ENCODE measurements at regions not wholly inside any gene's neighbourhood (a gene's known extent, or its start where the extent isn't known, plus 50 kb on each side); places are given as distances from the start of the nearest gene placed in this dataset.
"Not testable (repeated sequence)": the region's sequence is repeated elsewhere in the genome, so short reads cannot be mapped to it uniquely, and the experiment has no call there.

- no peaks in the 10 kb centered on the region for H3F3A ChIP-seq (ENCODE audit: low read length, unreplicated experiment)
- no TSS peak for BruUV-seq (replicated peaks)
- no peaks in the 10 kb centered on the region for H3K9me2 ChIP-seq (replicated peaks; ENCODE audit: low read length)
- no peaks in the 10 kb centered on the region for H4K20me1 ChIP-seq (ENCODE audit: low read length)
- H3K4me1 ChIP-seq (ENCODE audit: insufficient read depth, low read length) = peaks cover 6% of the 10 kb centered on the region; the same call in 1 of the 2 replicates
- ATAC-seq (no peak), DNase-seq (no peak)
- H3K79me2 ChIP-seq (ENCODE audit: low read length) = no peaks in the 10 kb centered on the region
- no peak overlapping the region for H3K4me2 ChIP-seq (ENCODE audit: low read length)
- CTCF ChIA-PET = no interaction called here
- no peak overlapping the region for H3K4me3 ChIP-seq (ENCODE audit: low read length)
- 0 out of 2 replicates have a peak, but pooled peaks cover 6% of the 10 kb centered on the region for H3K27me3 ChIP-seq (ENCODE audit: low read length)
- H3K9ac ChIP-seq (ENCODE audit: low read length) = no peak overlapping the region
- no peaks in the 10 kb centered on the region for H3K9me3 ChIP-seq (ENCODE audit: low read length)
- POLR2A ChIA-PET (ENCODE audit: unreplicated experiment) = no interaction called here
- no peak overlapping the region for H3K27ac ChIP-seq (ENCODE audit: low read length)
- intact Hi-C loops (cut with micrococcal nuclease) = no loop called here
- TF ChIP-seq EZH2 (IDR thresholded peaks at IDR 0.05; ENCODE audit: low read length, unreplicated experiment) (no peak), CTCF (conservative IDR thresholded peaks at IDR 0.05; ENCODE audit: low read depth, low read length) (no peak), EZH2phosphoT487 (IDR thresholded peaks at IDR 0.05; ENCODE audit: borderline replicate concordance, low read length) (no peak)
- H2AFZ ChIP-seq (ENCODE audit: low read length) = no peak overlapping the region
- no peaks in the 10 kb centered on the region for H3K36me3 ChIP-seq (ENCODE audit: low read depth, low read length)
Observed at GRCh38 chr20:57815405-57815804, 105.6 kb upstream of the PMEPA1 start.

- Histone ChIP-seq H3K27ac (ENCODE audit: low read length) (no peak overlapping the region), H3K4me3 (ENCODE audit: low read length) (no peak overlapping the region), H3K27me3 (ENCODE audit: low read length) (0 out of 2 replicates have a peak, but pooled peaks cover 6% of the 10 kb centered on the region), H3K9ac (ENCODE audit: low read length) (no peak overlapping the region), H3K4me2 (ENCODE audit: low read length) (no peak overlapping the region), H2AFZ (ENCODE audit: low read length) (no peak overlapping the region), H3K36me3 (ENCODE audit: low read depth, low read length) (no peaks in the 10 kb centered on the region), H3F3A (ENCODE audit: low read length, unreplicated experiment) (no peaks in the 10 kb centered on the region), H4K20me1 (ENCODE audit: low read length) (no peaks in the 10 kb centered on the region), H3K4me1 (ENCODE audit: insufficient read depth, low read length) (peaks cover 6% of the 10 kb centered on the region; the same call in 1 of the 2 replicates), H3K9me2 (replicated peaks; ENCODE audit: low read length) (no peaks in the 10 kb centered on the region), H3K9me3 (ENCODE audit: low read length) (no peaks in the 10 kb centered on the region), H3K79me2 (ENCODE audit: low read length) (no peaks in the 10 kb centered on the region)
- BruUV-seq (replicated peaks) = no TSS peak
- no peak for ATAC-seq
- intact Hi-C loops (cut with micrococcal nuclease) = no loop called here
- POLR2A ChIA-PET (ENCODE audit: unreplicated experiment) = no interaction called here
- TF ChIP-seq CTCF (conservative IDR thresholded peaks at IDR 0.05; ENCODE audit: low read depth, low read length) = no peak
- no peak for TF ChIP-seq EZH2 (IDR thresholded peaks at IDR 0.05; ENCODE audit: low read length, unreplicated experiment)
- no peak for TF ChIP-seq EZH2phosphoT487 (IDR thresholded peaks at IDR 0.05; ENCODE audit: borderline replicate concordance, low read length)
- CTCF ChIA-PET = no interaction called here
- DNase-seq = no peak
Observed at GRCh38 chr20:57814529-57814928, 104.7 kb upstream of the PMEPA1 start.

- ATAC-seq = no peak
- no TSS peak for BruUV-seq (replicated peaks)
Observed at GRCh38 chr20:57813509-57814269, 103.9 kb upstream of the PMEPA1 start.

GRCh38 chr20:57812632-57813031, 102.8 kb upstream of the PMEPA1 start:
- H3K4me2 ChIP-seq (ENCODE audit: low read length); CTCF ChIA-PET; H3K9ac ChIP-seq (ENCODE audit: low read length); DNase-seq; H3F3A ChIP-seq (ENCODE audit: low read length, unreplicated experiment); H3K27me3 ChIP-seq (ENCODE audit: low read length); POLR2A ChIA-PET (ENCODE audit: unreplicated experiment); H3K9me2 ChIP-seq (replicated peaks; ENCODE audit: low read length); BruUV-seq (replicated peaks); H4K20me1 ChIP-seq (ENCODE audit: low read length); H3K36me3 ChIP-seq (ENCODE audit: low read depth, low read length); H3K4me1 ChIP-seq (ENCODE audit: insufficient read depth, low read length); H3K9me3 ChIP-seq (ENCODE audit: low read length); H3K27ac ChIP-seq (ENCODE audit: low read length); H3K4me3 ChIP-seq (ENCODE audit: low read length); H2AFZ ChIP-seq (ENCODE audit: low read length); ATAC-seq; intact Hi-C loops (cut with micrococcal nuclease); H3K79me2 ChIP-seq (ENCODE audit: low read length): not testable (repeated sequence)

More at GRCh38 chr20:57813509-57814269, 103.9 kb upstream of the PMEPA1 start:
- no peaks in the 10 kb centered on the region for H3F3A ChIP-seq (ENCODE audit: low read length, unreplicated experiment)
- no peaks in the 10 kb centered on the region for H3K9me3 ChIP-seq (ENCODE audit: low read length)
- intact Hi-C loops (cut with micrococcal nuclease) = no loop called here
- no peaks in the 10 kb centered on the region for H3K36me3 ChIP-seq (ENCODE audit: low read depth, low read length)
- no peak overlapping the region for H3K4me2 ChIP-seq (ENCODE audit: low read length)
- POLR2A ChIA-PET (ENCODE audit: unreplicated experiment) = no interaction called here
- no peak for DNase-seq
- H3K79me2 ChIP-seq (ENCODE audit: low read length) = no peaks in the 10 kb centered on the region
- H3K27ac ChIP-seq (ENCODE audit: low read length) = no peak overlapping the region
- 0 out of 2 replicates have a peak, but pooled peaks cover 6% of the 10 kb centered on the region for H3K27me3 ChIP-seq (ENCODE audit: low read length)
- H3K9ac ChIP-seq (ENCODE audit: low read length) = no peak overlapping the region
- no peaks in the 10 kb centered on the region for H4K20me1 ChIP-seq (ENCODE audit: low read length)
- H3K4me1 ChIP-seq (ENCODE audit: insufficient read depth, low read length) = peaks cover 6% of the 10 kb centered on the region; the same call in 1 of the 2 replicates
- CTCF ChIA-PET = no interaction called here
- H2AFZ ChIP-seq (ENCODE audit: low read length) = no peak overlapping the region
- no peak overlapping the region for H3K4me3 ChIP-seq (ENCODE audit: low read length)
- no peak for TF ChIP-seq CTCF (conservative IDR thresholded peaks at IDR 0.05; ENCODE audit: low read depth, low read length)
- TF ChIP-seq EZH2phosphoT487 (IDR thresholded peaks at IDR 0.05; ENCODE audit: borderline replicate concordance, low read length) = no peak
- no peak for TF ChIP-seq EZH2 (IDR thresholded peaks at IDR 0.05; ENCODE audit: low read length, unreplicated experiment)
- H3K9me2 ChIP-seq (replicated peaks; ENCODE audit: low read length) = no peaks in the 10 kb centered on the region
